ENCODE measurements at regions not wholly inside any gene's neighbourhood (a gene's known extent, or its start where the extent isn't known, plus 50 kb on each side); places are given as distances from the start of the nearest gene placed in this dataset.

GRCh38 chr1:232890340-232890943, 60.0 kb upstream of the NTPCR start:
- no peak for TF ChIP-seq HNF4A (conservative IDR thresholded peaks at IDR 0.05)
- TF ChIP-seq, protein P1, sequence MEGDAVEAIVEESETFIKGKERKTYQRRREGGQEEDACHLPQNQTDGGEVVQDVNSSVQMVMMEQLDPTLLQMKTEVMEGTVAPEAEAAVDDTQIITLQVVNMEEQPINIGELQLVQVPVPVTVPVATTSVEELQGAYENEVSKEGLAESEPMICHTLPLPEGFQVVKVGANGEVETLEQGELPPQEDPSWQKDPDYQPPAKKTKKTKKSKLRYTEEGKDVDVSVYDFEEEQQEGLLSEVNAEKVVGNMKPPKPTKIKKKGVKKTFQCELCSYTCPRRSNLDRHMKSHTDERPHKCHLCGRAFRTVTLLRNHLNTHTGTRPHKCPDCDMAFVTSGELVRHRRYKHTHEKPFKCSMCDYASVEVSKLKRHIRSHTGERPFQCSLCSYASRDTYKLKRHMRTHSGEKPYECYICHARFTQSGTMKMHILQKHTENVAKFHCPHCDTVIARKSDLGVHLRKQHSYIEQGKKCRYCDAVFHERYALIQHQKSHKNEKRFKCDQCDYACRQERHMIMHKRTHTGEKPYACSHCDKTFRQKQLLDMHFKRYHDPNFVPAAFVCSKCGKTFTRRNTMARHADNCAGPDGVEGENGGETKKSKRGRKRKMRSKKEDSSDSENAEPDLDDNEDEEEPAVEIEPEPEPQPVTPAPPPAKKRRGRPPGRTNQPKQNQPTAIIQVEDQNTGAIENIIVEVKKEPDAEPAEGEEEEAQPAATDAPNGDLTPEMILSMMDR (IDR thresholded peaks at IDR 0.05; ENCODE audit: low read depth, low read length, missing input control): no peak
- TF ChIP-seq SP1 (IDR thresholded peaks at IDR 0.05): no peak
- no peak for TF ChIP-seq RAD21 (IDR thresholded peaks at IDR 0.05)
- TF ChIP-seq MAX (IDR thresholded peaks at IDR 0.05): no peak
- TF ChIP-seq, protein P2, sequence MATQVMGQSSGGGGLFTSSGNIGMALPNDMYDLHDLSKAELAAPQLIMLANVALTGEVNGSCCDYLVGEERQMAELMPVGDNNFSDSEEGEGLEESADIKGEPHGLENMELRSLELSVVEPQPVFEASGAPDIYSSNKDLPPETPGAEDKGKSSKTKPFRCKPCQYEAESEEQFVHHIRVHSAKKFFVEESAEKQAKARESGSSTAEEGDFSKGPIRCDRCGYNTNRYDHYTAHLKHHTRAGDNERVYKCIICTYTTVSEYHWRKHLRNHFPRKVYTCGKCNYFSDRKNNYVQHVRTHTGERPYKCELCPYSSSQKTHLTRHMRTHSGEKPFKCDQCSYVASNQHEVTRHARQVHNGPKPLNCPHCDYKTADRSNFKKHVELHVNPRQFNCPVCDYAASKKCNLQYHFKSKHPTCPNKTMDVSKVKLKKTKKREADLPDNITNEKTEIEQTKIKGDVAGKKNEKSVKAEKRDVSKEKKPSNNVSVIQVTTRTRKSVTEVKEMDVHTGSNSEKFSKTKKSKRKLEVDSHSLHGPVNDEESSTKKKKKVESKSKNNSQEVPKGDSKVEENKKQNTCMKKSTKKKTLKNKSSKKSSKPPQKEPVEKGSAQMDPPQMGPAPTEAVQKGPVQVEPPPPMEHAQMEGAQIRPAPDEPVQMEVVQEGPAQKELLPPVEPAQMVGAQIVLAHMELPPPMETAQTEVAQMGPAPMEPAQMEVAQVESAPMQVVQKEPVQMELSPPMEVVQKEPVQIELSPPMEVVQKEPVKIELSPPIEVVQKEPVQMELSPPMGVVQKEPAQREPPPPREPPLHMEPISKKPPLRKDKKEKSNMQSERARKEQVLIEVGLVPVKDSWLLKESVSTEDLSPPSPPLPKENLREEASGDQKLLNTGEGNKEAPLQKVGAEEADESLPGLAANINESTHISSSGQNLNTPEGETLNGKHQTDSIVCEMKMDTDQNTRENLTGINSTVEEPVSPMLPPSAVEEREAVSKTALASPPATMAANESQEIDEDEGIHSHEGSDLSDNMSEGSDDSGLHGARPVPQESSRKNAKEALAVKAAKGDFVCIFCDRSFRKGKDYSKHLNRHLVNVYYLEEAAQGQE (IDR thresholded peaks at IDR 0.05): no peak
- no peak for TF ChIP-seq ZBTB33 (IDR thresholded peaks at IDR 0.05)
- TF ChIP-seq TAF1 (conservative IDR thresholded peaks at IDR 0.05): no peak
- no peak for TF ChIP-seq EGR1 (IDR thresholded peaks at IDR 0.05; ENCODE audit: low read depth in 2 of 2)
- no peak for TF ChIP-seq NR2F2 (IDR thresholded peaks at IDR 0.05)
- no peak for TF ChIP-seq YY1 (IDR thresholded peaks at IDR 0.05)
